Cardiac fibroblast (primary cell): ENCODE measurements at regions not wholly inside any gene's neighbourhood (a gene's known extent, or its start where the extent isn't known, plus 50 kb on each side); places are given as distances from the start of the nearest gene placed in this dataset.

Experiments
- DNase-seq, 2 donors: peaks; one replicate each; pipeline versions ENCODE4 v3.0.0 to v3.0.0-alpha.2; 2010; ENCODE audit warnings: low read depth in 2 of 2
- H3K4me3 ChIP-seq, 2 donors: replicated peaks in 1 of 2; 1 replicate in 1 of 2; 2 replicates in 1 of 2; pipeline ENCODE4 v1.5.1; 2011; ENCODE audit warnings: low read depth in 2 of 2, low read length in 2 of 2, mild to moderate bottlenecking in 2 of 2, moderate library complexity in 1 of 2
- CTCF ChIP-seq: IDR thresholded peaks from one replicate; pipeline ENCODE4 v1.5.1; 2011; ENCODE audit warnings: low read depth, mild to moderate bottlenecking, low read length, inconsistent platforms

GRCh38 chr2:168404764-168405163 lies 51.3 kb upstream of the CERS6 start:
- TF ChIP-seq CTCF, result no peak
- no peak overlapping the region for H3K4me3 ChIP-seq
- DNase-seq, result no peak
